A549 (cell line): ENCODE measurements at regions not wholly inside any gene's neighbourhood (a gene's known extent, or its start where the extent isn't known, plus 50 kb on each side); places are given as distances from the start of the nearest gene placed in this dataset.

ENCODE experiments used
- ATAC-seq, 2 experiments: fragments of 200-7000 bp in 1 of 2; fragments of >200 bp in 1 of 2; cut with Nextera tagmentation in 1 of 2; cut with Tn5 transposase in 1 of 2; 3 replicates each; pipeline versions ENCODE4 v1.8.0 to v1.9.1; 2018 to 2020; ENCODE audit warnings: mild to moderate bottlenecking in 1 of 2, moderate library complexity in 1 of 2
- CTCF ChIA-PET: fragments of 300-600 bp; sonication (Branson Sonifier 250); formaldehyde crosslinking; extraction: SDS; loops from one replicate; lab custom pipeline; 2021; ENCODE audit warnings: antibody characterized with exemption, inconsistent platforms; lab: Yijun Ruan, JAX
- POLR2A ChIA-PET: fragments of 350-600 bp; formaldehyde crosslinking; extraction: SDS; loops from one replicate; lab custom pipeline; 2021; ENCODE audit warnings: antibody characterized with exemption, inconsistent platforms; lab: Yijun Ruan, JAX
- DNase-seq, 2 experiments: peaks; one replicate each; pipeline versions ENCODE4 v3.0.0 to v3.0.0-alpha.2; 2011 to 2016; ENCODE audit warnings: low read depth in 1 of 2, low spot score in 1 of 2
- FAIRE-seq: peaks from 2 replicates; lab custom pipeline; 2011; peaks lifted over from hg19 to GRCh38; lab: Jason Lieb, UNC
- H3K27ac ChIP-seq, 2 experiments: fragments of >200 bp; sonication (Bioruptor Twin); formaldehyde crosslinking; 3 replicates each; pipeline ENCODE4 v1.5.1; 2016 to 2017
- H3K4me1 ChIP-seq: fragments of >200 bp; sonication (Bioruptor Twin); formaldehyde crosslinking; 3 replicates; pipeline ENCODE4 v1.6.1; 2016
- H3K4me2 ChIP-seq: fragments of >200 bp; sonication (Bioruptor Twin); formaldehyde crosslinking; 3 replicates; pipeline ENCODE4 v1.6.1; 2016
- H3K4me3 ChIP-seq: fragments of >200 bp; sonication (Bioruptor Twin); formaldehyde crosslinking; 3 replicates; pipeline ENCODE4 v1.5.1; 2016
- H3K9me3 ChIP-seq: fragments of >200 bp; sonication (Bioruptor Twin); formaldehyde crosslinking; 3 replicates; pipeline ENCODE4 v1.6.1; 2016
- CBX2 ChIP-seq: fragments of 200-600 bp; sonication (generic); IDR thresholded peaks from 2 replicates; pipeline ENCODE4 v1.6.1; 2016; ENCODE audit warnings: low read depth, mild to moderate bottlenecking, borderline replicate concordance
- CBX8 ChIP-seq: fragments of 200-600 bp; sonication (generic); IDR thresholded peaks from 2 replicates; pipeline ENCODE4 v1.6.1; 2016
- CHD2 ChIP-seq: fragments of 150-350 bp; IDR thresholded peaks from 2 replicates; pipeline ENCODE4 v1.6.1; 2014; ENCODE audit warnings: low read length; ENCODE audit not compliant: partially characterized antibody
- EHMT2 ChIP-seq: fragments of 200-600 bp; sonication (generic); IDR thresholded peaks from 2 replicates; pipeline ENCODE4 v1.6.1; 2016; ENCODE audit warnings: antibody characterized with exemption, low read depth, mild to moderate bottlenecking, moderate library complexity
- ESRRA ChIP-seq: fragments of 150-350 bp; IDR thresholded peaks from 2 replicates; pipeline ENCODE4 v1.6.1; 2014; ENCODE audit warnings: mild to moderate bottlenecking, low read length, borderline replicate concordance
- FOSB ChIP-seq: fragments of 250-450 bp; sonication (Bioruptor Pico); IDR thresholded peaks from 2 replicates; pipeline ENCODE4 v1.5.0; 2020; ENCODE audit warnings: mild to moderate bottlenecking, moderate library complexity
- FOXS1 ChIP-seq: fragments of 250-450 bp; sonication (Bioruptor Pico); IDR thresholded peaks from 2 replicates; pipeline ENCODE4 v1.5.0; 2020; ENCODE audit warnings: mild to moderate bottlenecking, moderate library complexity
- GATA3 ChIP-seq: IDR thresholded peaks from 2 replicates; pipeline ENCODE4 v1.6.1; 2012; ENCODE audit warnings: borderline replicate concordance
- HES2 ChIP-seq: fragments of >200 bp; sonication (Bioruptor Twin); formaldehyde crosslinking; IDR thresholded peaks from 2 replicates; pipeline ENCODE4 v1.6.1; 2016
- HOXA7 ChIP-seq: fragments of 250-450 bp; sonication (Bioruptor Pico); IDR thresholded peaks from 2 replicates; pipeline ENCODE4 v1.5.0; 2020; ENCODE audit warnings: mild to moderate bottlenecking, moderate library complexity
- HOXB13 ChIP-seq: fragments of 250-450 bp; sonication (Bioruptor Pico); IDR thresholded peaks from 2 replicates; pipeline ENCODE4 v1.5.0; 2020; ENCODE audit warnings: low read depth, mild to moderate bottlenecking, moderate library complexity
- JUNB ChIP-seq: fragments of >200 bp; sonication (Bioruptor Twin); formaldehyde crosslinking; IDR thresholded peaks from 2 replicates; pipeline ENCODE4 v1.6.1; 2016
- KDM1A ChIP-seq: fragments of 200-600 bp; sonication (generic); IDR thresholded peaks from 2 replicates; pipeline ENCODE4 v1.6.1; 2016; ENCODE audit warnings: low read depth, mild to moderate bottlenecking
- KDM5A ChIP-seq: fragments of 200-600 bp; sonication (generic); IDR thresholded peaks from 2 replicates; pipeline ENCODE4 v1.6.1; 2016; ENCODE audit warnings: antibody characterized with exemption, mild to moderate bottlenecking
- MAFK ChIP-seq: fragments of 450-650 bp; IDR thresholded peaks from 2 replicates; pipeline ENCODE4 v1.6.1; 2014; ENCODE audit not compliant: partially characterized antibody
- MYC ChIP-seq: IDR thresholded peaks from 2 replicates; pipeline ENCODE4 v1.6.1; 2012; ENCODE audit warnings: mild to moderate bottlenecking, inconsistent platforms, low read length, improper control_type of control experiment, borderline replicate concordance
- NPAS2 ChIP-seq: fragments of 250-450 bp; sonication (Bioruptor Pico); IDR thresholded peaks from 2 replicates; pipeline ENCODE4 v1.8.0; 2022; ENCODE audit warnings: mild to moderate bottlenecking, moderate library complexity, borderline replicate concordance
- POLR2AphosphoS2 ChIP-seq: conservative IDR thresholded peaks from 2 replicates; pipeline ENCODE4 v1.6.1; 2012; ENCODE audit warnings: low read length, improper control_type of control experiment, inconsistent platforms
- RFX5 ChIP-seq: fragments of 450-650 bp; IDR thresholded peaks from 2 replicates; pipeline ENCODE4 v1.7.1; 2014; ENCODE audit warnings: antibody characterized with exemption, mild to moderate bottlenecking, moderate library complexity
- RNF2 ChIP-seq: fragments of 200-600 bp; sonication (generic); IDR thresholded peaks from 2 replicates; pipeline ENCODE4 v1.6.1; 2016; ENCODE audit warnings: low read depth, mild to moderate bottlenecking, antibody characterized with exemption, moderate library complexity, borderline replicate concordance
- SMC3 ChIP-seq: fragments of >200 bp; sonication (Bioruptor Twin); formaldehyde crosslinking; IDR thresholded peaks from 3 replicates; pipeline ENCODE4 v1.6.1; 2018; ENCODE audit warnings: inconsistent platforms
- SREBF2 ChIP-seq: fragments of 450-650 bp; IDR thresholded peaks from 2 replicates; pipeline ENCODE4 v1.6.1; 2014; ENCODE audit warnings: mild to moderate bottlenecking, moderate library complexity
- TFCP2L1 ChIP-seq: fragments of 250-450 bp; sonication (Bioruptor Pico); IDR thresholded peaks from 2 replicates; pipeline ENCODE4 v1.5.0; 2021; ENCODE audit warnings: mild to moderate bottlenecking
- ZNF302 ChIP-seq: fragments of 250-450 bp; sonication (Bioruptor Pico); IDR thresholded peaks from 2 replicates; pipeline ENCODE4 v1.9.0; 2021; ENCODE audit warnings: inconsistent platforms, mild to moderate bottlenecking, moderate library complexity
- WGBS: methylation state at CpG from one replicate; pipeline ENCODE4 v1.1.6; 2017; ENCODE audit errors: missing lambda C conversion rate; 5-methylcytosine and 5-hydroxymethylcytosine counted together
- TF ChIP-seq, protein P1 (sequence below): IDR thresholded peaks from 2 replicates; pipeline ENCODE4 v1.6.1; 2012; ENCODE audit warnings: low read depth, borderline replicate concordance
- TF ChIP-seq, protein P2 (sequence below): fragments of 150-350 bp; IDR thresholded peaks from 2 replicates; pipeline ENCODE4 v1.6.1; 2014; ENCODE audit warnings: low read depth, mild to moderate bottlenecking, low read length
- TF ChIP-seq, protein P3 (sequence below): fragments of 250-450 bp; sonication (Bioruptor Pico); IDR thresholded peaks from 2 replicates; pipeline ENCODE4 v1.5.0; 2020; ENCODE audit warnings: low read depth, mild to moderate bottlenecking, moderate library complexity

GRCh38 chr7:112887337-112887736 is 97.1 kb upstream of the TMEM168 start (continued):
- TF ChIP-seq HES2: no peak
- TF ChIP-seq CBX8: no peak
- no peak for TF ChIP-seq CHD2
- no peak for TF ChIP-seq JUNB
- no peak for TF ChIP-seq ZNF302 (CRISPR knock-in tag)
- TF ChIP-seq KDM5A: no peak
- TF ChIP-seq, protein P1, sequence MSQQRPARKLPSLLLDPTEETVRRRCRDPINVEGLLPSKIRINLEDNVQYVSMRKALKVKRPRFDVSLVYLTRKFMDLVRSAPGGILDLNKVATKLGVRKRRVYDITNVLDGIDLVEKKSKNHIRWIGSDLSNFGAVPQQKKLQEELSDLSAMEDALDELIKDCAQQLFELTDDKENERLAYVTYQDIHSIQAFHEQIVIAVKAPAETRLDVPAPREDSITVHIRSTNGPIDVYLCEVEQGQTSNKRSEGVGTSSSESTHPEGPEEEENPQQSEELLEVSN: no peak
- TF ChIP-seq HOXB13 (CRISPR knock-in tag): no peak
- TF ChIP-seq POLR2AphosphoS2: no peak
- TF ChIP-seq EHMT2: no peak
- no peak for TF ChIP-seq MAFK

GRCh38 chr7:112886208-112886607 is 96.0 kb upstream of the TMEM168 start:
- no peak for DNase-seq
- no peak for FAIRE-seq
- WGBS: 94% methylated on average over 1 of the region's 1 CpG
- no peaks in the 10 kb centered on the region for H3K9me3 ChIP-seq
- H3K4me2 ChIP-seq: no peak overlapping the region
- TF ChIP-seq RNF2: no peak
- TF ChIP-seq KDM5A: no peak
- TF ChIP-seq POLR2AphosphoS2: no peak
- no peak for TF ChIP-seq FOSB (CRISPR knock-in tag)
- no peak for TF ChIP-seq TFCP2L1 (CRISPR knock-in tag)
- no peak for TF ChIP-seq RFX5
- TF ChIP-seq HOXA7 (CRISPR knock-in tag): no peak
- no peak for TF ChIP-seq SREBF2
- TF ChIP-seq KDM1A: no peak
- no peak for TF ChIP-seq CBX2
- no peak for TF ChIP-seq HES2
- TF ChIP-seq FOXS1 (CRISPR knock-in tag): no peak
- TF ChIP-seq, protein P2, sequence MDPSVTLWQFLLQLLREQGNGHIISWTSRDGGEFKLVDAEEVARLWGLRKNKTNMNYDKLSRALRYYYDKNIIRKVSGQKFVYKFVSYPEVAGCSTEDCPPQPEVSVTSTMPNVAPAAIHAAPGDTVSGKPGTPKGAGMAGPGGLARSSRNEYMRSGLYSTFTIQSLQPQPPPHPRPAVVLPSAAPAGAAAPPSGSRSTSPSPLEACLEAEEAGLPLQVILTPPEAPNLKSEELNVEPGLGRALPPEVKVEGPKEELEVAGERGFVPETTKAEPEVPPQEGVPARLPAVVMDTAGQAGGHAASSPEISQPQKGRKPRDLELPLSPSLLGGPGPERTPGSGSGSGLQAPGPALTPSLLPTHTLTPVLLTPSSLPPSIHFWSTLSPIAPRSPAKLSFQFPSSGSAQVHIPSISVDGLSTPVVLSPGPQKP: no peak
- TF ChIP-seq ESRRA: no peak
- no peak for TF ChIP-seq MYC
- no peak for TF ChIP-seq SMC3
- no peak for TF ChIP-seq NPAS2 (CRISPR knock-in tag)
- TF ChIP-seq, protein P3, sequence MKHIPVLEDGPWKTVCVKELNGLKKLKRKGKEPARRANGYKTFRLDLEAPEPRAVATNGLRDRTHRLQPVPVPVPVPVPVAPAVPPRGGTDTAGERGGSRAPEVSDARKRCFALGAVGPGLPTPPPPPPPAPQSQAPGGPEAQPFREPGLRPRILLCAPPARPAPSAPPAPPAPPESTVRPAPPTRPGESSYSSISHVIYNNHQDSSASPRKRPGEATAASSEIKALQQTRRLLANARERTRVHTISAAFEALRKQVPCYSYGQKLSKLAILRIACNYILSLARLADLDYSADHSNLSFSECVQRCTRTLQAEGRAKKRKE (CRISPR knock-in tag): no peak
- no peak for TF ChIP-seq GATA3
- TF ChIP-seq, all 56 proteins: peak for 0
- Histone ChIP-seq H3K4me1 (no peaks in the 10 kb centered on the region), H3K4me3 (no peak overlapping the region), H3K27ac (no peak overlapping the region)
- POLR2A ChIA-PET: no interaction called here
- ATAC-seq: no peak
- CTCF ChIA-PET: no interaction called here
